ENCODE measurements at regions not wholly inside any gene's neighbourhood (a gene's known extent, or its start where the extent isn't known, plus 50 kb on each side); places are given as distances from the start of the nearest gene placed in this dataset.

DNA sequence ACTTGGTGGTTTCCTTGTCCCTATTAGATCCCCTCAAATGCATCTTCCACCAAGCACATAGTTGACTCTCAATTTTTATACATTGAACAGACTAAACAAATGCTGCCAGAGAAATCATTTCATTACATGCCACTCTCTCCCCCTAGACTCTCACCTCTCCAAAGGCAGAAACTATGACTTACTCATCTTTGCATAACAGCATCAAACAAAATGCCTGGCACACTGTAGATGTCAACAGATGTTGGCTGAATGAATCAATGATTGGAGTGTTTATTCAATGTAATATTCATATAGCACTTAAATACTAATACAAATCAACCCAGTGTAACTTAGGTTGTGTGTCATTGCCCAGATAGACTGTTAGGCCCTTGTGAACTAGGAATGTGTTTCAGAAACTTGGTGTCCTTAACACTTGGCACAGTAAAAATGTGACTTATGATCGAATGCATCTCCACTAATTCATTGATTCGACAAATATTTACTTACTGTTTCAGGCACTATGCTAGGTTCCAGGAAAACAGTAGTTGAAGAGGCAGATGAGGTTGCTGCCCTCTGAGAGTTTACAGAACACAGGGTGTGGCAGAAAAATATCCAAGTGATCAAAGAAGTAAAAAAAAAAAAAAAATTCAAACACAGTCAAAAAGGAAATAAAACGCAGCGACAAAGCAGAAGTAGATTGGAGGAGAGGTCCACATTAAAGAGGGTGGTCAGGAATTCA is 188.5 kb upstream of the LRRN1 start:
- TF ChIP-seq, protein P1, sequence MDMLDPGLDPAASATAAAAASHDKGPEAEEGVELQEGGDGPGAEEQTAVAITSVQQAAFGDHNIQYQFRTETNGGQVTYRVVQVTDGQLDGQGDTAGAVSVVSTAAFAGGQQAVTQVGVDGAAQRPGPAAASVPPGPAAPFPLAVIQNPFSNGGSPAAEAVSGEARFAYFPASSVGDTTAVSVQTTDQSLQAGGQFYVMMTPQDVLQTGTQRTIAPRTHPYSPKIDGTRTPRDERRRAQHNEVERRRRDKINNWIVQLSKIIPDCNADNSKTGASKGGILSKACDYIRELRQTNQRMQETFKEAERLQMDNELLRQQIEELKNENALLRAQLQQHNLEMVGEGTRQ (IDR thresholded peaks at IDR 0.05), result no peak
- TF ChIP-seq HOXA7 (CRISPR knock-in tag; IDR thresholded peaks at IDR 0.05), result no peak
- TF ChIP-seq ZFP36 (IDR thresholded peaks at IDR 0.05; ENCODE audit: borderline replicate concordance, partially characterized antibody), result no peak

Measured in A549 (cell line).